ENCODE measurements at regions not wholly inside any gene's neighbourhood (a gene's known extent, or its start where the extent isn't known, plus 50 kb on each side); places are given as distances from the start of the nearest gene placed in this dataset.

DNA sequence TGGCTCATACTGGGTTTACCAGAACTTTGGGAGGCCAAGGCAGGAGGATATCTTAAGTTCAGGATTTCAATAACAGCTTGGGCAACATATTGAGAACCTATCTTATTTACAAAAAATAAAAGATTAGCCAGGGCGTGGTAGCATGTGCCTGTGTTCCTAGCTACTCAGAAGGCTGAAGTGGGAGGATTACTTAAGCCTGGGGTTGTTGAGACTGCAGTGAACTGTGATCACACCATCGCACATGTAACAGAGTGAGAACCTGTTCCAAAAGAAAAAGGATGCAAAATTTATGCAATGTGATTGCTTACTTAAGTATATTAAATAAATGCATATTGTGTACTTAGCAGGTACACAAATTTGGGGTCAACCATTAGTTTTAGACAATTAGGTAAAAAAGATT lies 768.9 kb upstream of the CDH7 start:
- H3K27me3 ChIP-seq (ENCODE audit: control insufficient read depth, insufficient read depth, low read length) = no peaks in the 10 kb centered on the region
- DNase-seq = no peak
- no peak for FAIRE-seq
- no peak for TF ChIP-seq CTCF (IDR thresholded peaks at IDR 0.05; ENCODE audit: borderline replicate concordance, extremely low read depth, insufficient read depth)
- no peak overlapping the region for H3K4me3 ChIP-seq (ENCODE audit: low read length in 3 of 3)
- intact Hi-C loops (cut with DNase I) = no loop called here
- no peaks in the 10 kb centered on the region for H3K4me1 ChIP-seq (ENCODE audit: control insufficient read depth in 2 of 3, insufficient read depth in 2 of 3, low read depth in 1 of 3, low read length in 3 of 3)
- H3K36me3 ChIP-seq (ENCODE audit: control insufficient read depth in 2 of 3, insufficient read depth in 3 of 3, low read length in 3 of 3) = no peaks in the 10 kb centered on the region
- no peak overlapping the region for H3K27ac ChIP-seq (ENCODE audit: low read depth in 2 of 2, low read length in 2 of 2)
- no peaks in the 10 kb centered on the region for H3K9me3 ChIP-seq (ENCODE audit: control insufficient read depth in 2 of 3, insufficient read depth in 1 of 3, low read length in 3 of 3)
- no peak overlapping the region for H3K9ac ChIP-seq (ENCODE audit: low read length in 3 of 3)

- no peak for FAIRE-seq
- H3K27me3 ChIP-seq (ENCODE audit: control insufficient read depth, insufficient read depth, low read length) = no peaks in the 10 kb centered on the region
- no peak for DNase-seq
- H3K36me3 ChIP-seq (ENCODE audit: control insufficient read depth in 2 of 3, insufficient read depth in 3 of 3, low read length in 3 of 3) = no peaks in the 10 kb centered on the region
- H3K9ac ChIP-seq (ENCODE audit: low read length in 3 of 3) = no peak overlapping the region
- H3K27ac ChIP-seq (ENCODE audit: low read depth in 2 of 2, low read length in 2 of 2) = no peak overlapping the region
- no peak overlapping the region for H3K4me3 ChIP-seq (ENCODE audit: low read length in 3 of 3)
- H3K4me1 ChIP-seq (ENCODE audit: control insufficient read depth in 2 of 3, insufficient read depth in 2 of 3, low read depth in 1 of 3, low read length in 3 of 3) = no peaks in the 10 kb centered on the region
- TF ChIP-seq CTCF (IDR thresholded peaks at IDR 0.05; ENCODE audit: borderline replicate concordance, extremely low read depth, insufficient read depth) = no peak
- H3K9me3 ChIP-seq (ENCODE audit: control insufficient read depth in 2 of 3, insufficient read depth in 1 of 3, low read length in 3 of 3) = no peaks in the 10 kb centered on the region
- intact Hi-C loops (cut with DNase I) = no loop called here
Measured at GRCh38 chr18:64979791-64980190, 771.0 kb upstream of the CDH7 start.

- peak in 1 of 5 donors; percentile 7 for DNase-seq
- Histone ChIP-seq H3K27ac (ENCODE audit: low read depth in 2 of 2, low read length in 2 of 2) (no peak overlapping the region), H3K4me3 (ENCODE audit: low read length in 3 of 3) (no peak overlapping the region), H3K9me3 (ENCODE audit: control insufficient read depth in 2 of 3, insufficient read depth in 1 of 3, low read length in 3 of 3) (no peaks in the 10 kb centered on the region), H3K36me3 (ENCODE audit: control insufficient read depth in 2 of 3, insufficient read depth in 3 of 3, low read length in 3 of 3) (no peaks in the 10 kb centered on the region), H3K9ac (ENCODE audit: low read length in 3 of 3) (no peak overlapping the region), H3K4me1 (ENCODE audit: control insufficient read depth in 2 of 3, insufficient read depth in 2 of 3, low read depth in 1 of 3, low read length in 3 of 3) (no peaks in the 10 kb centered on the region), H3K27me3 (ENCODE audit: control insufficient read depth, insufficient read depth, low read length) (no peaks in the 10 kb centered on the region)
- TF ChIP-seq CTCF (IDR thresholded peaks at IDR 0.05; ENCODE audit: borderline replicate concordance, extremely low read depth, insufficient read depth) = no peak
- FAIRE-seq = no peak
- intact Hi-C loops (cut with DNase I) = no loop called here
Measured at GRCh38 chr18:64974391-64975125, 776.3 kb upstream of the CDH7 start.

- Histone ChIP-seq H3K9ac (ENCODE audit: low read length in 3 of 3) (no peak overlapping the region), H3K9me3 (ENCODE audit: control insufficient read depth in 2 of 3, insufficient read depth in 1 of 3, low read length in 3 of 3) (no peaks in the 10 kb centered on the region), H3K27ac (ENCODE audit: low read depth in 2 of 2, low read length in 2 of 2) (no peak overlapping the region), H3K36me3 (ENCODE audit: control insufficient read depth in 2 of 3, insufficient read depth in 3 of 3, low read length in 3 of 3) (no peaks in the 10 kb centered on the region), H3K27me3 (ENCODE audit: control insufficient read depth, insufficient read depth, low read length) (no peaks in the 10 kb centered on the region), H3K4me1 (ENCODE audit: control insufficient read depth in 2 of 3, insufficient read depth in 2 of 3, low read depth in 1 of 3, low read length in 3 of 3) (no peaks in the 10 kb centered on the region), H3K4me3 (ENCODE audit: low read length in 3 of 3) (no peak overlapping the region)
- intact Hi-C loops (cut with DNase I) = no loop called here
- FAIRE-seq (no peak), DNase-seq (peak in 1 of 5 donors; percentile 18)
- TF ChIP-seq CTCF (IDR thresholded peaks at IDR 0.05; ENCODE audit: borderline replicate concordance, extremely low read depth, insufficient read depth) = no peak
Measured at GRCh38 chr18:64972545-64972944, 778.3 kb upstream of the CDH7 start.

Measured in kidney (tissue), 13 donors.